ENCODE measurements at regions not wholly inside any gene's neighbourhood (a gene's known extent, or its start where the extent isn't known, plus 50 kb on each side); places are given as distances from the start of the nearest gene placed in this dataset.

DNA sequence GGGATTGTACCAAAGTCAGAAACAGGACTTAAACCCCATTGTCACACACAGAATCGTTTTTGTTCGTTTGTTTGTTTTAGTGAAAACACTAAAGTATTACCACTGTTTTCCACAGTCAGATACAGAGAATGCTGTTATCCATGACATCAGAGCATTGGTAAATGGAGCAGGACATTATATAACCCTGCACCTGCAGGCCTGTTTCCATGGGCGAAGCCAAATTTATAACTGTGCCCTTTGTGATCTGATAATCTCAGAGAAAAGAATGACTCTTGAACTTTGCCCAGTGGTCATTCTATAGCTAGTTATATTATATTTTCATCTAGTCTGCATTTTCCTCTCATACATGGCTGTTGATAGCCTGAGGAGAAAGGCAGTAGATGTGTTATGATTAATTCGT lies 217.6 kb downstream of the TMEM182 start:
- TF ChIP-seq, protein P1, sequence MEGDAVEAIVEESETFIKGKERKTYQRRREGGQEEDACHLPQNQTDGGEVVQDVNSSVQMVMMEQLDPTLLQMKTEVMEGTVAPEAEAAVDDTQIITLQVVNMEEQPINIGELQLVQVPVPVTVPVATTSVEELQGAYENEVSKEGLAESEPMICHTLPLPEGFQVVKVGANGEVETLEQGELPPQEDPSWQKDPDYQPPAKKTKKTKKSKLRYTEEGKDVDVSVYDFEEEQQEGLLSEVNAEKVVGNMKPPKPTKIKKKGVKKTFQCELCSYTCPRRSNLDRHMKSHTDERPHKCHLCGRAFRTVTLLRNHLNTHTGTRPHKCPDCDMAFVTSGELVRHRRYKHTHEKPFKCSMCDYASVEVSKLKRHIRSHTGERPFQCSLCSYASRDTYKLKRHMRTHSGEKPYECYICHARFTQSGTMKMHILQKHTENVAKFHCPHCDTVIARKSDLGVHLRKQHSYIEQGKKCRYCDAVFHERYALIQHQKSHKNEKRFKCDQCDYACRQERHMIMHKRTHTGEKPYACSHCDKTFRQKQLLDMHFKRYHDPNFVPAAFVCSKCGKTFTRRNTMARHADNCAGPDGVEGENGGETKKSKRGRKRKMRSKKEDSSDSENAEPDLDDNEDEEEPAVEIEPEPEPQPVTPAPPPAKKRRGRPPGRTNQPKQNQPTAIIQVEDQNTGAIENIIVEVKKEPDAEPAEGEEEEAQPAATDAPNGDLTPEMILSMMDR (conservative IDR thresholded peaks at IDR 0.05; ENCODE audit: low read depth in 2 of 2): no peak
- TF ChIP-seq POLR2AphosphoS5 (IDR thresholded peaks at IDR 0.05; ENCODE audit: low read depth): no peak
- no peak for TF ChIP-seq CREB1 (CRISPR knock-in tag; IDR thresholded peaks at IDR 0.05; ENCODE audit: low read depth)

Data from GM23338 (cell line).